Activated naive CD4-positive, alpha-beta T cell treated with anti-CD3 and anti-CD28 coated beads, Interleukin-2, amount 50 U/mL, for 24 hours (primary cell): ENCODE measurements at regions not wholly inside any gene's neighbourhood (a gene's known extent, or its start where the extent isn't known, plus 50 kb on each side); places are given as distances from the start of the nearest gene placed in this dataset.

Experiments
- H3K27ac Mint-ChIP-seq: one replicate; pipeline ENCODE4 v1.8.0; 2021; ENCODE audit warnings: mild to moderate bottlenecking, mixed read lengths
- H3K27me3 Mint-ChIP-seq: one replicate; pipeline ENCODE4 v1.8.0; 2021; ENCODE audit warnings: mixed read lengths
- H3K36me3 Mint-ChIP-seq: one replicate; pipeline ENCODE4 v1.8.0; 2021; ENCODE audit warnings: mixed read lengths
- H3K4me1 Mint-ChIP-seq: one replicate; pipeline ENCODE4 v1.8.0; 2021; ENCODE audit warnings: mixed read lengths
- H3K4me3 Mint-ChIP-seq: one replicate; pipeline ENCODE4 v1.8.0; 2021; ENCODE audit warnings: mild to moderate bottlenecking, mixed read lengths
- H3K9me3 Mint-ChIP-seq: one replicate; pipeline ENCODE4 v1.8.0; 2021; ENCODE audit warnings: mixed read lengths

GRCh38 chr4:177555007-177555574 is 112.9 kb upstream of the AGA start:
- Mint-ChIP-seq H3K27me3 (no peaks in the 10 kb centered on the region), H3K4me3 (no peak overlapping the region), H3K36me3 (no peaks in the 10 kb centered on the region), H3K4me1 (no peaks in the 10 kb centered on the region), H3K9me3 (no peaks in the 10 kb centered on the region), H3K27ac (no peak overlapping the region)

DNA sequence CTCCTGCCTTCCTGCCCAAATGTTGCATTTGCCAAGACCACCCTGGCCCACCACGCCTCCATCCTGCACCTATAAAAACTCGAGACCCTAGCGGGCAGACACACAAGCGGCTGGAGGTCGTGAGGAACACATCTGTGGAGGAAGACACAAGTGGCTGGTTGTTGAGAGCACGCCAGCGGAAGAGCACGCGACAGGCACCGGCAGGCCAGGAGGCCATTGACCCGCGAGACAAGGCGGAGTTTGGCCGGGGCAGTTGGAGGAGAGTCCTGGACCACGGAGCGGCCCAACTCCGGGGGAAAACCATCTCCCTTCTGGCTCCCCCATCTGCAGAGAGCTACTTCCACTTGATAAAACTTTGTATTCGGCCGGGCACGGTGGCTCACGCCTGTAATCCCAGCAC is 115.2 kb upstream of the AGA start:
- Mint-ChIP-seq H3K27ac (no peak overlapping the region), H3K4me3 (no peak overlapping the region), H3K36me3 (no peaks in the 10 kb centered on the region), H3K4me1 (no peaks in the 10 kb centered on the region), H3K9me3 (no peaks in the 10 kb centered on the region), H3K27me3 (no peaks in the 10 kb centered on the region)

GRCh38 chr4:177558995-177559394 is 116.8 kb upstream of the AGA start:
- H3K9me3 Mint-ChIP-seq, result no peaks in the 10 kb centered on the region
- no peaks in the 10 kb centered on the region for H3K36me3 Mint-ChIP-seq
- no peak overlapping the region for H3K27ac Mint-ChIP-seq
- no peak overlapping the region for H3K4me3 Mint-ChIP-seq
- H3K27me3 Mint-ChIP-seq, result no peaks in the 10 kb centered on the region
- no peaks in the 10 kb centered on the region for H3K4me1 Mint-ChIP-seq

- Mint-ChIP-seq H3K27ac (no peak overlapping the region), H3K27me3 (peaks cover 2% of the 10 kb centered on the region), H3K4me3 (no peak overlapping the region), H3K36me3 (no peaks in the 10 kb centered on the region), H3K9me3 (no peaks in the 10 kb centered on the region), H3K4me1 (no peaks in the 10 kb centered on the region)
These were observed 119.9 kb upstream of the AGA start for GRCh38 chr4:177562163-177562562.

- Mint-ChIP-seq H3K9me3 (no peaks in the 10 kb centered on the region), H3K4me1 (no peaks in the 10 kb centered on the region), H3K27ac (no peak overlapping the region), H3K27me3 (peaks cover 2% of the 10 kb centered on the region), H3K36me3 (peaks cover 2% of the 10 kb centered on the region), H3K4me3 (no peak overlapping the region)
These were observed 120.6 kb upstream of the AGA start for GRCh38 chr4:177562859-177563258.

DNA sequence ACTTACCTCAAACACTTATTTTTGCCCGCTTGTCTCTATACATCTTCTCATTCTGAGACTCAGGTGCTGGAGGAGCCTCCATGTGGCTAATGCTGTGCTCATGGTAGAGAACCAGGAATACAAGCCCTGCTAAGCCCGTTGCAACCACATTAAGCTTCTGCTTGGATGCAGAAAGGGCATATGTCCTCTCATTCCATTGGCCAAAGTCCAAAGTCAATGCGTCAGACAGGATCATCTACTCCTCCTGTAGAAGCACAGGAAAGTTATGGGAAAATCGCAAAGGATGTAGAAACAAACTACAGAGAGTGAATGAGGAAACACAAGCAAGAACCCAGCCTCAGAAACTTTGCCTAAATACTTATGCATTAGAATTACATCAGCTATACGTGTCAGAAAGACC is 124.5 kb upstream of the AGA start:
- Mint-ChIP-seq H3K36me3 (peaks cover 2% of the 10 kb centered on the region), H3K4me1 (no peaks in the 10 kb centered on the region), H3K9me3 (no peaks in the 10 kb centered on the region), H3K27ac (no peak overlapping the region), H3K27me3 (peaks cover 2% of the 10 kb centered on the region), H3K4me3 (no peak overlapping the region)

- Mint-ChIP-seq H3K27me3 (peaks cover 2% of the 10 kb centered on the region), H3K36me3 (peaks cover 2% of the 10 kb centered on the region), H3K4me1 (no peaks in the 10 kb centered on the region), H3K9me3 (no peaks in the 10 kb centered on the region), H3K4me3 (no peak overlapping the region), H3K27ac (no peak overlapping the region)
These were observed 126.7 kb upstream of the AGA start for GRCh38 chr4:177568931-177569330.

DNA sequence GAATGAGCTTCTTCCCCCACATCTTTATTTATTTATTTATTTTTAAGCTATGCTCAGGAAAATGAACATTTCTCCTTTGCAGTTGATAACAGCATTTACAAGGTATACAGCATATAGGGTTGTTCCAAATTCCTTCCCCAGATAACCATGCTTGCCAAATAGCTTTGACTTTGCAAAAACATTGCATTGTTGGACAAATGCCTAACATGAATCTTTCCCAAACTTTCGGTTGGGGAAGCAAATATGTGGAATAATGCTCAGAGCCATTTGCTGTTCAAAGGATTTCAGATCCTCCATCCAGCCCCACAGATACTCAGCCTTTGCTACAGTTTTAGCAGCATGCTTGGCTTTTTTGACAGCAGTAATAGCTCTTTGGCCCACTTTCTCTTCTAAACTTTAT is 127.2 kb upstream of the AGA start:
- Mint-ChIP-seq H3K27me3 (peaks cover 1% of the 10 kb centered on the region), H3K4me3 (no peak overlapping the region), H3K36me3 (peaks cover 2% of the 10 kb centered on the region), H3K4me1 (no peaks in the 10 kb centered on the region), H3K9me3 (no peaks in the 10 kb centered on the region), H3K27ac (no peak overlapping the region)

DNA sequence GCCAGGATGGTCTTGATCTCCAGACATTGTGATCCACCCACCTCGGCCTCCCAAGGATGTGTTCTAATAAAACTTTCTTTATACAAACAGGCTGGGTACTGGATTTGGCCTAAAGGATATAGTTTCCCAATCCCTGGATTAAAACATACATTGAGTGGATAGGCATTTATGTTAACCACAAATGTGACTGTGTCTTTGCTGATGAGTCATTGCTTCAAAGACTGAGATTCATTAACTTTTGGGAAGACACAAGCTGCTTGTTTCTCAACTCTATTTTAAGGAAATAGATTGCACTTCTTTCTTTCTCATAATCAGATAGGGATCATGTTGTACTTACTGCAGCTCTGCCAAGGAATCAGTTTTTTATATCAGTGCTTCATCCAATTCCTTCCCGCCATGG is 131.3 kb upstream of the AGA start:
- Mint-ChIP-seq H3K27me3 (no peaks in the 10 kb centered on the region), H3K36me3 (no peaks in the 10 kb centered on the region), H3K27ac (no peak overlapping the region), H3K4me3 (no peak overlapping the region), H3K4me1 (no peaks in the 10 kb centered on the region), H3K9me3 (no peaks in the 10 kb centered on the region)

DNA sequence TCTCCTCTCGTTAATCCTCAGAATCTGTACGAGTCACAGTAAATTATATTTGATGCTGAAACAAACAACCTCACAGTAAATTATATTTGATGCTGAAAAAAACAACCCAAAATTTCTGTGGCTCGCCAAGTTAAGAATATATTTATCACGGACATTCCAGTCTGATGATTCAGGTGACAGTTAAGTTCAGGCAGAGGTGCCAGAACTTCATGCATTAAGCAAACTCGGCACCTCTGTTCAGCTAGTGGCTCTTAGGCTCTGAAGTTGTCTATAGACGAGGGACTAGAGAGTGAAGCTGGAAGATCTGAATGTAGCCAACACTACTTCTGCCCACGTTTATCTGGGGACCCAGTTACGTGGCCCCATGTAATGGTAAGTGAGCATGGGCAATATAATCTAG is 132.2 kb upstream of the AGA start:
- H3K27ac Mint-ChIP-seq, result no peak overlapping the region
- H3K4me1 Mint-ChIP-seq, result no peaks in the 10 kb centered on the region
- H3K36me3 Mint-ChIP-seq, result no peaks in the 10 kb centered on the region
- H3K4me3 Mint-ChIP-seq, result no peak overlapping the region
- H3K9me3 Mint-ChIP-seq, result no peaks in the 10 kb centered on the region
- no peaks in the 10 kb centered on the region for H3K27me3 Mint-ChIP-seq

DNA sequence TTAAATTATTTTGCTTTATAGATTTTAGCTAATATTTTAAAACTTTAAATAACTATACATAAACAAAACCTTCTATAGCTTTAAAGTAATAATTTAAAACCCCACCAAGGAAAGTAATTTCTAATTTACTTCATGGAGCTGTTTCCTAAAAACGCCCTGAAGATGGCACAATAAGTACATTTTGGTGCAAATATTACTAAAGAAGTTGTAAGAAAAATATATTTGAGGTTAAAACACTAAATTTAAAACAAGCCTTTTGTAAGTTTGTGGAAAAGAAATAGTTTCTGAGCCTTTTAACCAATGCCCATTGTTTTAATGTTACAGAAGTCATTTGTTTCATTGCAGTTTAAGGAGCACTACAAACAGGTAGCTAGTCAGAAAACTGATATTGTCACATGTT is 137.4 kb upstream of the AGA start:
- H3K27me3 Mint-ChIP-seq, result no peaks in the 10 kb centered on the region
- H3K27ac Mint-ChIP-seq, result no peak overlapping the region
- no peak overlapping the region for H3K4me3 Mint-ChIP-seq
- H3K4me1 Mint-ChIP-seq, result no peaks in the 10 kb centered on the region
- H3K36me3 Mint-ChIP-seq, result no peaks in the 10 kb centered on the region
- no peaks in the 10 kb centered on the region for H3K9me3 Mint-ChIP-seq

DNA sequence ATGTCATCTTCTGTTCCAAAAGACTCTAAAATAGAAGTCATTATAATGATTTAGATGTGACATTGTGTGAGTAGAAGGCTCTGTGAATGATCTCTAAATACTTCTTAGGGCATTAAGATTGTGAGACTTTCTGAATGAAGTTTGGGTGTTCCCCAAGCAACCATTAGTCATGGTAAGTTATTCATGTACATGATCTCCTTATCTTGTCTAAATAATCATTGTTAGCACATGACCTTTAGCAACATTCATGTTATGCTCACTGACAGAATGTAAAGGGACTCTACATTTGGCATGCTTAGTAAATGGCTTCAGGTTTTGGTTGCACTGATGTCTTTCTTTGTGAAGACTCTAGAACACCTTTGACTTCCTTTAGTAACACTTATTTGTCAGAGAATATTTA is 140.8 kb upstream of the AGA start:
- no peaks in the 10 kb centered on the region for H3K27me3 Mint-ChIP-seq
- no peak overlapping the region for H3K27ac Mint-ChIP-seq
- H3K4me3 Mint-ChIP-seq, result no peak overlapping the region
- H3K4me1 Mint-ChIP-seq, result no peaks in the 10 kb centered on the region
- H3K36me3 Mint-ChIP-seq, result no peaks in the 10 kb centered on the region
- no peaks in the 10 kb centered on the region for H3K9me3 Mint-ChIP-seq

DNA sequence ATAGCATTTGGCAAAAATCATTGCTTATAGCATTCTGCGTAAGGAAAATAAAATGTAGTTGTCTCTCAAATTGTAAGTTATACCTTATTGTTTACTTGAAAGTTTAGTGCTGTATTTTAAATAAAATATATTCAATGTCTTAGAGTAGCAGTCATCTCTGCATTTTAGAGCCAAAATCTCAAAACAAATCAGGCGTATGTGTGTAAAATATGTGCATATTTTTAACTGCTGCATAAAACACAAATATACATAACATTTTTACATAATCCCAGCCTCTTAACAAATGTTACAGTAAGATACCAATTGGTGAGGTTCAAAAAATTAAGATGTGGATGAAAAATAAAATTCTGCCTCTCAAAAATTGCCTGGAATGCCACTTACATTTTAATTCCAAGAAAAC is 145.8 kb upstream of the AGA start:
- no peaks in the 10 kb centered on the region for H3K9me3 Mint-ChIP-seq
- H3K36me3 Mint-ChIP-seq, result no peaks in the 10 kb centered on the region
- H3K27ac Mint-ChIP-seq, result no peak overlapping the region
- H3K4me1 Mint-ChIP-seq, result no peaks in the 10 kb centered on the region
- H3K27me3 Mint-ChIP-seq, result no peaks in the 10 kb centered on the region
- no peak overlapping the region for H3K4me3 Mint-ChIP-seq

DNA sequence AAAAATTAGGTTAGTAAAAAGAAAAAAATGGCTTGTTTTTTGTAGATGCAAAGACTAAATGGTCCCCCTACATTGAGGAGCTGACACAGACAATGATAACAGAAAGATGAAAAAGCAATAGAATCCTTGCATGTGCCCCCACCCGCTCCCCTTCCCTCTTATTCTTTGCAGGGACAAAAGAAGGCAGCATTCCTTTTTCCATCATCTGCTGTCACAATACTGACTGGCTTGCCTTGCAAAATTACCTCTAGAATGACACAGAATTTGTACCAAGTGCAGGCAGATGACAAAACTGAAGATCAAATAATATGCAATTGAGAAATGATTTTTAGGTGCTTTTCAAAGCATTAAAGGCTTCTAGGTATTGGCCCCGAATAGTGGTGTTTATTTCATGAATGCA is 153.1 kb upstream of the AGA start:
- Mint-ChIP-seq H3K9me3 (no peaks in the 10 kb centered on the region), H3K36me3 (no peaks in the 10 kb centered on the region), H3K27me3 (no peaks in the 10 kb centered on the region), H3K4me3 (no peak overlapping the region), H3K27ac (no peak overlapping the region), H3K4me1 (no peaks in the 10 kb centered on the region)

DNA sequence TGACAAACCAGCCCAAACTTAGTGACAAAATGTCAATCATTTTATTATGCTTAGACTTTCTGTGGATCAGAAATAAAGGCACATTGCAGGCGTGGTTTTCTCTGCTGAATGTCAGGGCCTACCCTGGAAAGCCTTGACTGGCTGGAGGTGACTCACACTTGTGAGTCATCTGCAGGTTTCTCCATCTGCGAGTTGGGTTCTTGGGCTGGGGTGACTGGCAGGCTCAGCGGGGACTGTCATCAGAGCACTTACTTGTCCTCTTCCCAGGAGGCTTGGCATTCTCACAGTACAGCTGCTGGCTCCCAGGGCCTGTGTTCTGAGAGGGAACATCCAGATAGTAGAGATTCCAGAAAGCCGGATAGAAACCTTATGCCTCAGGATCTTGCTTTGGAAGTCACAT is 153.8 kb upstream of the AGA start:
- Mint-ChIP-seq H3K9me3 (no peaks in the 10 kb centered on the region), H3K27me3 (no peaks in the 10 kb centered on the region), H3K4me3 (no peak overlapping the region), H3K27ac (no peak overlapping the region), H3K36me3 (no peaks in the 10 kb centered on the region), H3K4me1 (no peaks in the 10 kb centered on the region)

DNA sequence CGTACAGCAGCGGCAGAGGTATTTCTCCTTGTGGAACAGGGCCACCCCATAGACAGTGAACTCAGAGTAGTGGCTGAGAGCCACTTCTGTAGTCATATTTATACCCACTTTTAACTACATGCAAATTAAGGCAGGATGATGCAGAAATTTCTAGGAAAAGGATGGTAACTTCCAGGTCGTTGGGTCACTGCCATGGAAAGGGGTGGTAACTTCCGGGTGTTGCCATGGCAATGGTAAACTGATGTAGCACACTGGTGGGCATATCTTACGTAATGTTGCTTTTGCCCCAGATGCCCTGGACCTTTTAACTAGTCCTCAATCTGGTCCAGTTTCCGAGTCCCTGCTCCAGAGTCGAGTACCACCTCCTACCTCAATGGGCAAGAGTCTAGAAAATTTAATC is 154.8 kb upstream of the AGA start:
- no peaks in the 10 kb centered on the region for H3K9me3 Mint-ChIP-seq
- no peak overlapping the region for H3K27ac Mint-ChIP-seq
- H3K36me3 Mint-ChIP-seq, result no peaks in the 10 kb centered on the region
- H3K27me3 Mint-ChIP-seq, result no peaks in the 10 kb centered on the region
- H3K4me3 Mint-ChIP-seq, result no peak overlapping the region
- H3K4me1 Mint-ChIP-seq, result no peaks in the 10 kb centered on the region

DNA sequence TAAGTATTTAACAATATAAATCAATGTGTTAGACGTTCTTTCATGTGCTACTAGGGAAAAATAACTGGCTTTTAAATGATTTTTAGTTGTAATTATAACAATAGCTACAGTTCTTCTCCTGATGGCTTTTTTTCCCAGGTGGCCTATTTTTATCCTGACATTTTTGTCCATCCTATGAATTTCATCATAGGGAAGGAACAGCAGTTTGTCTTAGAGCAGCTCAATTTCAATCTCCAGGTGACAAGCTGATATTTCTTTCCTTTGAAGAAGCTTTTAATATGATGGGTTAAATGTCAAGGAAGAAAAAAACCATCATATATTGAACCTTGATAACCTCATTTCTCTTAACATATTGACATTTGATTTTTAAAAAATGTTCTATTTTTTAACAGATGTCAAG is 163.0 kb upstream of the AGA start:
- no peaks in the 10 kb centered on the region for H3K4me1 Mint-ChIP-seq
- H3K9me3 Mint-ChIP-seq, result no peaks in the 10 kb centered on the region
- no peak overlapping the region for H3K4me3 Mint-ChIP-seq
- no peaks in the 10 kb centered on the region for H3K27me3 Mint-ChIP-seq
- no peak overlapping the region for H3K27ac Mint-ChIP-seq
- no peaks in the 10 kb centered on the region for H3K36me3 Mint-ChIP-seq
